ENCODE measurements at regions not wholly inside any gene's neighbourhood (a gene's known extent, or its start where the extent isn't known, plus 50 kb on each side); places are given as distances from the start of the nearest gene placed in this dataset.

- H3K4me3 ChIP-seq (replicated peaks in 1 of 2; ENCODE audit: low read depth in 2 of 2, low read length in 2 of 2): no peak overlapping the region
- no peak for DNase-seq (ENCODE audit: low read depth in 2 of 2)
- TF ChIP-seq, protein P1, sequence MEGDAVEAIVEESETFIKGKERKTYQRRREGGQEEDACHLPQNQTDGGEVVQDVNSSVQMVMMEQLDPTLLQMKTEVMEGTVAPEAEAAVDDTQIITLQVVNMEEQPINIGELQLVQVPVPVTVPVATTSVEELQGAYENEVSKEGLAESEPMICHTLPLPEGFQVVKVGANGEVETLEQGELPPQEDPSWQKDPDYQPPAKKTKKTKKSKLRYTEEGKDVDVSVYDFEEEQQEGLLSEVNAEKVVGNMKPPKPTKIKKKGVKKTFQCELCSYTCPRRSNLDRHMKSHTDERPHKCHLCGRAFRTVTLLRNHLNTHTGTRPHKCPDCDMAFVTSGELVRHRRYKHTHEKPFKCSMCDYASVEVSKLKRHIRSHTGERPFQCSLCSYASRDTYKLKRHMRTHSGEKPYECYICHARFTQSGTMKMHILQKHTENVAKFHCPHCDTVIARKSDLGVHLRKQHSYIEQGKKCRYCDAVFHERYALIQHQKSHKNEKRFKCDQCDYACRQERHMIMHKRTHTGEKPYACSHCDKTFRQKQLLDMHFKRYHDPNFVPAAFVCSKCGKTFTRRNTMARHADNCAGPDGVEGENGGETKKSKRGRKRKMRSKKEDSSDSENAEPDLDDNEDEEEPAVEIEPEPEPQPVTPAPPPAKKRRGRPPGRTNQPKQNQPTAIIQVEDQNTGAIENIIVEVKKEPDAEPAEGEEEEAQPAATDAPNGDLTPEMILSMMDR (IDR thresholded peaks at IDR 0.05; ENCODE audit: low read depth, low read length): no peak
These were observed 208.8 kb upstream of the TSHZ2 start for GRCh38 chr20:52763321-52763853.

- DNase-seq (ENCODE audit: low read depth in 2 of 2): no peak
- TF ChIP-seq, protein P1 (IDR thresholded peaks at IDR 0.05; ENCODE audit: low read depth, low read length): no peak
- H3K4me3 ChIP-seq (replicated peaks in 1 of 2; ENCODE audit: low read depth in 2 of 2, low read length in 2 of 2): no peak overlapping the region
These were observed 210.3 kb upstream of the TSHZ2 start for GRCh38 chr20:52761867-52762266.

DNA sequence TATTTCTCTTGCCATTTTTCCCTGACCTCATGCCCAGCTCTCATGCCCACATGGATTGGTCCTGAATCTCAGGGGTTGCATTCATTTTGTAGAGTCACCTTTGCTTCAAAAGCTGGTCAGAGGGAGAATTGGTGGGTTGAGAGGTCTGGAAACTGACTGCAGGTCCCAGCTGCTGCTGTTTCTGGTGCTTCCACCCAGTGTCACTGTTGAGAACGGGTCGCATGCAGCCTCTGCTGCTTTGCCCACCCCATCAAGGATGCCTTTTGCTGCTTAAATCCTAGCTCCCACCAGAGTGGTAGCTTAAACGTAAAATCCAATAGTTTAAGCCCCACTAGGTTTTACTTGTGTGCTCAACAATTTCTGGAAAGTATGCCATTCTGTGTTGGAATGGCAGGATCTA lies 211.4 kb upstream of the TSHZ2 start:
- H3K4me3 ChIP-seq (replicated peaks in 1 of 2; ENCODE audit: low read depth in 2 of 2, low read length in 2 of 2): no peak overlapping the region
- TF ChIP-seq, protein P1 (IDR thresholded peaks at IDR 0.05; ENCODE audit: low read depth, low read length): no peak
- no peak for DNase-seq (ENCODE audit: low read depth in 2 of 2)

DNA sequence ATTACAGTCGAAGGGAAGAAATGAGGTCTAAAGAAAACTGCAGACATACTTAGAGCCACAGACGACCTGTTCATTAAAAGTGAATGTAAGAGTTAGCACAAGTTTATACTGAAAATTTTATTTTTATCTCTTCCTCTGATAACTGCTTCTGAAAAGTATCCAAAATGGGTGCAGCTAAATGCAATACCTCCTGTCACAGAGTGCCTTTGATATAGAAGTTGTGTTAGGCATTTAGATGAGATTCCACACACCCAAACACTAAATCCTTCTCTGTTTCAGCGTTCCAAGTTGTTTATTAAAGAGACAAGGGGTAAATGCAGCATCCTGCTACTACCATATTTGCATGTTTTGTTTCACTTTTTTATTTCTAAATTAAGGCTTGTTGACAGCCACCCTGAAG lies 214.7 kb upstream of the TSHZ2 start:
- TF ChIP-seq, protein P1 (IDR thresholded peaks at IDR 0.05; ENCODE audit: low read depth, low read length): no peak
- DNase-seq (ENCODE audit: low read depth in 2 of 2): no peak
- no peak overlapping the region for H3K4me3 ChIP-seq (replicated peaks in 1 of 2; ENCODE audit: low read depth in 2 of 2, low read length in 2 of 2)

GRCh38 chr20:52755744-52756143 lies 216.4 kb upstream of the TSHZ2 start:
- no peak for DNase-seq (ENCODE audit: low read depth in 2 of 2)
- TF ChIP-seq, protein P1 (IDR thresholded peaks at IDR 0.05; ENCODE audit: low read depth, low read length): no peak

DNA sequence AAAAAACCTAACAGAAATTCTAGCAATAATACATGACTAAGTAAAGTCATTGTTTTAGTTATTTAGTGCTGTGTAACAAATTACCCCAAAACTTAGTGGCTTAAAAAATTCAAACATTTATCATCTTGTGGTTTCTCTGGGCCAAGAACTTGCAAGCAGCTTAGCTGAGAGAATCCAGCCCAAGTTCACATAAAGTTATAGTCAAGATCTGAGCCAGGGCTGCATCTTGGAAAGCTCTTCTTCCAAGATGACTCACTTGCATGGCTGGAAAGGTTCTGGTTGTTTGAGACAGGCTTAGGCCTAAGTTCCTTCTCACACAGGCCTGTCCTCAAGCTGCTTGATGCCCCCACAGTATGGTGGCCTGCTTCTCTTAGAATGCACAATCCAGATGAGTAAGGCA lies 217.8 kb upstream of the TSHZ2 start:
- no peak for DNase-seq (ENCODE audit: low read depth in 2 of 2)
- no peak overlapping the region for H3K4me3 ChIP-seq (replicated peaks in 1 of 2; ENCODE audit: low read depth in 2 of 2, low read length in 2 of 2)
- TF ChIP-seq, protein P1 (IDR thresholded peaks at IDR 0.05; ENCODE audit: low read depth, low read length): no peak

More at GRCh38 chr20:52755744-52756143, 216.4 kb upstream of the TSHZ2 start:
- H3K4me3 ChIP-seq (replicated peaks in 1 of 2; ENCODE audit: low read depth in 2 of 2, low read length in 2 of 2): no peak overlapping the region

- H3K4me3 ChIP-seq (replicated peaks in 1 of 2; ENCODE audit: low read depth in 2 of 2, low read length in 2 of 2): no peak overlapping the region
- DNase-seq (ENCODE audit: low read depth in 2 of 2): no peak
- TF ChIP-seq, protein P1 (IDR thresholded peaks at IDR 0.05; ENCODE audit: low read depth, low read length): no peak
These were observed 220.1 kb upstream of the TSHZ2 start for GRCh38 chr20:52752023-52752422.
